A549 (cell line): ENCODE measurements at regions not wholly inside any gene's neighbourhood (a gene's known extent, or its start where the extent isn't known, plus 50 kb on each side); places are given as distances from the start of the nearest gene placed in this dataset.

Experiments
- ATAC-seq, 2 experiments: fragments of 200-7000 bp in 1 of 2; fragments of >200 bp in 1 of 2; cut with Nextera tagmentation in 1 of 2; cut with Tn5 transposase in 1 of 2; 3 replicates each; pipeline versions ENCODE4 v1.8.0 to v1.9.1; 2018 to 2020; ENCODE audit warnings: mild to moderate bottlenecking in 1 of 2, moderate library complexity in 1 of 2
- CTCF ChIA-PET: fragments of 300-600 bp; sonication (Branson Sonifier 250); formaldehyde crosslinking; extraction: SDS; loops from one replicate; lab custom pipeline; 2021; ENCODE audit warnings: antibody characterized with exemption, inconsistent platforms; lab: Yijun Ruan, JAX
- POLR2A ChIA-PET: fragments of 350-600 bp; formaldehyde crosslinking; extraction: SDS; loops from one replicate; lab custom pipeline; 2021; ENCODE audit warnings: antibody characterized with exemption, inconsistent platforms; lab: Yijun Ruan, JAX
- DNase-seq, 2 experiments: peaks; one replicate each; pipeline versions ENCODE4 v3.0.0 to v3.0.0-alpha.2; 2011 to 2016; ENCODE audit warnings: low read depth in 1 of 2, low spot score in 1 of 2
- FAIRE-seq: peaks from 2 replicates; lab custom pipeline; 2011; peaks lifted over from hg19 to GRCh38; lab: Jason Lieb, UNC
- H3K27ac ChIP-seq, 2 experiments: fragments of >200 bp; sonication (Bioruptor Twin); formaldehyde crosslinking; 3 replicates each; pipeline ENCODE4 v1.5.1; 2016 to 2017
- H3K4me1 ChIP-seq: fragments of >200 bp; sonication (Bioruptor Twin); formaldehyde crosslinking; 3 replicates; pipeline ENCODE4 v1.6.1; 2016
- H3K4me2 ChIP-seq: fragments of >200 bp; sonication (Bioruptor Twin); formaldehyde crosslinking; 3 replicates; pipeline ENCODE4 v1.6.1; 2016
- H3K4me3 ChIP-seq: fragments of >200 bp; sonication (Bioruptor Twin); formaldehyde crosslinking; 3 replicates; pipeline ENCODE4 v1.5.1; 2016
- H3K9me3 ChIP-seq: fragments of >200 bp; sonication (Bioruptor Twin); formaldehyde crosslinking; 3 replicates; pipeline ENCODE4 v1.6.1; 2016
- BHLHE40 ChIP-seq: IDR thresholded peaks from 2 replicates; pipeline ENCODE4 v1.6.1; 2012; ENCODE audit warnings: low read depth, low read length, inconsistent platforms
- CBX2 ChIP-seq: fragments of 200-600 bp; sonication (generic); IDR thresholded peaks from 2 replicates; pipeline ENCODE4 v1.6.1; 2016; ENCODE audit warnings: low read depth, mild to moderate bottlenecking, borderline replicate concordance
- CEBPB ChIP-seq, 2 experiments: fragments of >200 bp in 1 of 2; sonication (Bioruptor Twin) in 1 of 2; formaldehyde crosslinking in 1 of 2; IDR thresholded peaks; 2 replicates each; pipeline ENCODE4 v1.6.1; 2012 to 2016
- EHMT2 ChIP-seq: fragments of 200-600 bp; sonication (generic); IDR thresholded peaks from 2 replicates; pipeline ENCODE4 v1.6.1; 2016; ENCODE audit warnings: antibody characterized with exemption, low read depth, mild to moderate bottlenecking, moderate library complexity
- FOSL2 ChIP-seq, 2 experiments: fragments of 450-650 bp in 1 of 2; fragments of >200 bp in 1 of 2; sonication (Bioruptor Twin) in 1 of 2; formaldehyde crosslinking; IDR thresholded peaks; 2 replicates each; pipeline versions ENCODE4 v1.5.0 to v1.6.1; 2016 to 2020; ENCODE audit warnings: mild to moderate bottlenecking in 1 of 2, moderate library complexity in 1 of 2
- FOXS1 ChIP-seq: fragments of 250-450 bp; sonication (Bioruptor Pico); IDR thresholded peaks from 2 replicates; pipeline ENCODE4 v1.5.0; 2020; ENCODE audit warnings: mild to moderate bottlenecking, moderate library complexity
- HDAC2 ChIP-seq: fragments of 200-600 bp; sonication (generic); IDR thresholded peaks from 2 replicates; pipeline ENCODE4 v1.6.1; 2016
- HOXB5 ChIP-seq: fragments of 250-450 bp; sonication (Bioruptor Pico); IDR thresholded peaks from 2 replicates; pipeline ENCODE4 v1.5.0; 2020; ENCODE audit warnings: mild to moderate bottlenecking, moderate library complexity
- JUNB ChIP-seq: fragments of >200 bp; sonication (Bioruptor Twin); formaldehyde crosslinking; IDR thresholded peaks from 2 replicates; pipeline ENCODE4 v1.6.1; 2016
- MAFK ChIP-seq: fragments of 450-650 bp; IDR thresholded peaks from 2 replicates; pipeline ENCODE4 v1.6.1; 2014; ENCODE audit not compliant: partially characterized antibody
- MAZ ChIP-seq: fragments of 150-350 bp; IDR thresholded peaks from 2 replicates; pipeline ENCODE4 v1.6.1; 2014; ENCODE audit warnings: antibody characterized with exemption, low read depth, low read length, borderline replicate concordance
- NPAS2 ChIP-seq: fragments of 250-450 bp; sonication (Bioruptor Pico); IDR thresholded peaks from 2 replicates; pipeline ENCODE4 v1.8.0; 2022; ENCODE audit warnings: mild to moderate bottlenecking, moderate library complexity, borderline replicate concordance
- POLR2AphosphoS2 ChIP-seq: conservative IDR thresholded peaks from 2 replicates; pipeline ENCODE4 v1.6.1; 2012; ENCODE audit warnings: low read length, improper control_type of control experiment, inconsistent platforms
- RAD21 ChIP-seq, 2 experiments: fragments of >200 bp in 1 of 2; sonication (Bioruptor Twin) in 1 of 2; formaldehyde crosslinking in 1 of 2; IDR thresholded peaks in 1 of 2; conservative IDR thresholded peaks in 1 of 2; 2 replicates in 1 of 2; 3 replicates in 1 of 2; pipeline ENCODE4 v1.6.1; 2012 to 2018; ENCODE audit warnings: inconsistent platforms in 1 of 2
- RCOR1 ChIP-seq: fragments of 150-350 bp; IDR thresholded peaks from 2 replicates; pipeline ENCODE4 v1.6.1; 2014; ENCODE audit warnings: antibody characterized with exemption, low read length, low read depth
- RFX5 ChIP-seq: fragments of 450-650 bp; IDR thresholded peaks from 2 replicates; pipeline ENCODE4 v1.7.1; 2014; ENCODE audit warnings: antibody characterized with exemption, mild to moderate bottlenecking, moderate library complexity
- RNF2 ChIP-seq: fragments of 200-600 bp; sonication (generic); IDR thresholded peaks from 2 replicates; pipeline ENCODE4 v1.6.1; 2016; ENCODE audit warnings: low read depth, mild to moderate bottlenecking, antibody characterized with exemption, moderate library complexity, borderline replicate concordance
- SREBF2 ChIP-seq: fragments of 450-650 bp; IDR thresholded peaks from 2 replicates; pipeline ENCODE4 v1.6.1; 2014; ENCODE audit warnings: mild to moderate bottlenecking, moderate library complexity
- TP53 ChIP-seq: fragments of 250-450 bp; sonication (Bioruptor Pico); IDR thresholded peaks from 2 replicates; pipeline ENCODE4 v1.5.0; 2021; ENCODE audit warnings: mild to moderate bottlenecking, moderate library complexity
- ZC3H11A ChIP-seq: fragments of 450-650 bp; IDR thresholded peaks from 2 replicates; pipeline ENCODE4 v1.6.1; 2014; ENCODE audit warnings: antibody characterized with exemption, mild to moderate bottlenecking
- ZSCAN20 ChIP-seq: fragments of 250-450 bp; sonication (Bioruptor Pico); IDR thresholded peaks from 2 replicates; pipeline ENCODE4 v1.8.0; 2022; ENCODE audit warnings: mild to moderate bottlenecking, moderate library complexity
- WGBS: methylation state at CpG from one replicate; pipeline ENCODE4 v1.1.6; 2017; ENCODE audit errors: missing lambda C conversion rate; 5-methylcytosine and 5-hydroxymethylcytosine counted together
- TF ChIP-seq, protein P1 (sequence below): IDR thresholded peaks from 2 replicates; pipeline ENCODE4 v1.6.1; 2012; ENCODE audit warnings: low read depth, borderline replicate concordance
- TF ChIP-seq, protein P2 (sequence below): fragments of >200 bp; sonication (Bioruptor Twin); formaldehyde crosslinking; IDR thresholded peaks from 3 replicates; pipeline ENCODE4 v1.5.1; 2016
- TF ChIP-seq, protein P3 (sequence below): fragments of >200 bp; sonication (Bioruptor Twin); formaldehyde crosslinking; IDR thresholded peaks from 2 replicates; pipeline ENCODE4 v1.6.1; 2016
- TF ChIP-seq, protein P4 (sequence below): fragments of 450-650 bp; IDR thresholded peaks from 2 replicates; pipeline ENCODE4 v1.6.1; 2014; ENCODE audit warnings: antibody characterized with exemption
- TF ChIP-seq, protein P5 (sequence below): fragments of 150-350 bp; IDR thresholded peaks from 2 replicates; pipeline ENCODE4 v1.6.1; 2014; ENCODE audit warnings: low read depth, mild to moderate bottlenecking, low read length
- TF ChIP-seq, protein P6 (sequence below): fragments of 200-600 bp; sonication (generic); IDR thresholded peaks from 2 replicates; pipeline ENCODE4 v1.6.1; 2016; ENCODE audit warnings: antibody characterized with exemption, mild to moderate bottlenecking, moderate library complexity

DNA sequence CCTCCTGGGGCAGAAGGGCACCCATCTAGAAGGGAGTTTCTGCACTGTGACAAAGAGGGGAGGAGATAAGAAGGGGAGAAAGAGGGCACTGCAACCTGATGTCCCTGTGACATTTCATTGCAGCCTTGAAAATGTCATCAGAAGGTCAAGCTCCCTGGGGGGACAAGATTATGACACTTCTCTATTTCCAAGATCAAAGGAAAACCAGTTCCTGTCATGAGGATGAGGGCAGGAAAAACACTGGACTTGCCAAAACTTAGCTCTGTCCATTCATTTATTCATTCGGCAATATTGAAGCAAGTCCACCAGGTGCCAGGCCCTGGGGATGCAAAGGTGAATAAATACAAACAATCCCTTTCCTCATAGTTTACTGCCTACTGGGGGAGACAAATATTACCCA, 138.4 kb upstream of the CDKN3 start:
- Histone ChIP-seq H3K4me2 (no peak overlapping the region), H3K9me3 (no peaks in the 10 kb centered on the region), H3K27ac (no peak overlapping the region), H3K4me3 (no peak overlapping the region), H3K4me1 (peaks cover 10% of the 10 kb centered on the region)
- WGBS, result 68% methylated on average over 1 of the region's 1 CpG
- no peak for TF ChIP-seq CBX2
- no peak for TF ChIP-seq BHLHE40
- no peak for TF ChIP-seq ZSCAN20 (CRISPR knock-in tag)
- no peak for TF ChIP-seq HOXB5 (CRISPR knock-in tag)
- TF ChIP-seq SREBF2, result no peak
- TF ChIP-seq, protein P1, sequence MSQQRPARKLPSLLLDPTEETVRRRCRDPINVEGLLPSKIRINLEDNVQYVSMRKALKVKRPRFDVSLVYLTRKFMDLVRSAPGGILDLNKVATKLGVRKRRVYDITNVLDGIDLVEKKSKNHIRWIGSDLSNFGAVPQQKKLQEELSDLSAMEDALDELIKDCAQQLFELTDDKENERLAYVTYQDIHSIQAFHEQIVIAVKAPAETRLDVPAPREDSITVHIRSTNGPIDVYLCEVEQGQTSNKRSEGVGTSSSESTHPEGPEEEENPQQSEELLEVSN, result no peak
- no peak for TF ChIP-seq JUNB
- no peak for TF ChIP-seq TP53 (CRISPR knock-in tag)
- TF ChIP-seq, protein P2, sequence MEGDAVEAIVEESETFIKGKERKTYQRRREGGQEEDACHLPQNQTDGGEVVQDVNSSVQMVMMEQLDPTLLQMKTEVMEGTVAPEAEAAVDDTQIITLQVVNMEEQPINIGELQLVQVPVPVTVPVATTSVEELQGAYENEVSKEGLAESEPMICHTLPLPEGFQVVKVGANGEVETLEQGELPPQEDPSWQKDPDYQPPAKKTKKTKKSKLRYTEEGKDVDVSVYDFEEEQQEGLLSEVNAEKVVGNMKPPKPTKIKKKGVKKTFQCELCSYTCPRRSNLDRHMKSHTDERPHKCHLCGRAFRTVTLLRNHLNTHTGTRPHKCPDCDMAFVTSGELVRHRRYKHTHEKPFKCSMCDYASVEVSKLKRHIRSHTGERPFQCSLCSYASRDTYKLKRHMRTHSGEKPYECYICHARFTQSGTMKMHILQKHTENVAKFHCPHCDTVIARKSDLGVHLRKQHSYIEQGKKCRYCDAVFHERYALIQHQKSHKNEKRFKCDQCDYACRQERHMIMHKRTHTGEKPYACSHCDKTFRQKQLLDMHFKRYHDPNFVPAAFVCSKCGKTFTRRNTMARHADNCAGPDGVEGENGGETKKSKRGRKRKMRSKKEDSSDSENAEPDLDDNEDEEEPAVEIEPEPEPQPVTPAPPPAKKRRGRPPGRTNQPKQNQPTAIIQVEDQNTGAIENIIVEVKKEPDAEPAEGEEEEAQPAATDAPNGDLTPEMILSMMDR, result no peak
- TF ChIP-seq, protein P3, sequence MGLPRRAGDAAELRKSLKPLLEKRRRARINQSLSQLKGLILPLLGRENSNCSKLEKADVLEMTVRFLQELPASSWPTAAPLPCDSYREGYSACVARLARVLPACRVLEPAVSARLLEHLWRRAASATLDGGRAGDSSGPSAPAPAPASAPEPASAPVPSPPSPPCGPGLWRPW, result no peak
- TF ChIP-seq, protein P4, sequence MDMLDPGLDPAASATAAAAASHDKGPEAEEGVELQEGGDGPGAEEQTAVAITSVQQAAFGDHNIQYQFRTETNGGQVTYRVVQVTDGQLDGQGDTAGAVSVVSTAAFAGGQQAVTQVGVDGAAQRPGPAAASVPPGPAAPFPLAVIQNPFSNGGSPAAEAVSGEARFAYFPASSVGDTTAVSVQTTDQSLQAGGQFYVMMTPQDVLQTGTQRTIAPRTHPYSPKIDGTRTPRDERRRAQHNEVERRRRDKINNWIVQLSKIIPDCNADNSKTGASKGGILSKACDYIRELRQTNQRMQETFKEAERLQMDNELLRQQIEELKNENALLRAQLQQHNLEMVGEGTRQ, result no peak
- no peak for TF ChIP-seq ZC3H11A
- TF ChIP-seq RCOR1, result no peak
- no peak for ATAC-seq
- FAIRE-seq, result no peak
- CTCF ChIA-PET, result interaction anchor here (1.1 kb wide), 1 partner anchor 84 kb away, joined by 3 read pairs; no protein-coding TSS in a partner anchor
- no peak for DNase-seq
- POLR2A ChIA-PET, result no interaction called here

DNA sequence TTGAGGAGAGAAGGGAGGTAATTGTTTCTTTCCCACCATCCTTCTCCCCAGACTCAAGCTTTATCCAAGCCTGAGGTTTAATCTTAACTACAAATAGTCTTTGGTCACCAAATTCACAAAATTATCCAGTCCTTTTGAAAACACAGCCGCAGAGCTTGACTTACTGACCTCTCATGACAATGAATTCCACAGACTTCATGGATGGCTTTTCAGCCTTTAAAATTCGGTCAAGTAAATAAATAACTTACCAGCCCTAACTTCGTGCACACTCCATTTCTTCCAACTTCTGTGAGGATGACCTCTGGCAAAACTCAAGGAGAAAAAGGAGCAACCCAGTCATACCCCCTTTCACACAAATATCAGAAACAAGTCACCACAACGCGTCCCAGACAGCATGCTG, 137.0 kb upstream of the CDKN3 start:
- TF ChIP-seq POLR2AphosphoS2, result no peak
- no peak for TF ChIP-seq RAD21 (conservative IDR thresholded peaks at IDR 0.05 in 1 of 2, IDR thresholded peaks at IDR 0.05 in 1 of 2)
- no peak for TF ChIP-seq MAFK
- TF ChIP-seq FOSL2 (IDR thresholded peaks at IDR 0.05), result no peak
- no peak for TF ChIP-seq FOSL2 (CRISPR knock-in tag; IDR thresholded peaks at IDR 0.05)
- no peak for TF ChIP-seq FOXS1 (CRISPR knock-in tag)
- TF ChIP-seq HDAC2, result no peak
- no peak for TF ChIP-seq MAZ
- no peak for DNase-seq
- ChIA-PET POLR2A (no interaction called here), CTCF (no interaction called here)
- no peaks in the 10 kb centered on the region for H3K9me3 ChIP-seq
- H3K27ac ChIP-seq, result no peak overlapping the region
- H3K4me1 ChIP-seq, result no peaks in the 10 kb centered on the region
- H3K4me2 ChIP-seq, result no peak overlapping the region
- H3K4me3 ChIP-seq, result no peak overlapping the region
- FAIRE-seq, result no peak
- WGBS, result 70% methylated on average over 5 of the region's 5 CpGs
- no peak for ATAC-seq

DNA sequence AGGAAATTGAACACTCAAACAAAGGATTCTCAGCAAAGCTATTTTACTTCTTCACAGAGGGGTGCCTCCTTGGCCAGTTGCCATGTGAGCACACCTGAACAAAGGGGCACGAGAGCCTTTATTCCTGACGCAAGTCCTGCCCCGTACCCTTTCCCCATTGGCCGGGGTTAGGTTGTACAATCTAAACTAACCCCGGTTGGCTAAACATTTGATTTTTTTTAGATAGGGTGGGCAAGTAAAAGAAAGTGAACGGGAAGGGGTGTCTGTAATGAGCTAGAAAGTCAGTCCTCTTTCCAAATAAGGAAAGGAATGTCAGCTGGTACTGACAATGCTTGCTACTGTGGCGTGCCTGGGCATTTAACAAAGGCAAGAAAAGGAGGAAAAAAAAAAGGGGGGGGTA, 135.5 kb upstream of the CDKN3 start:
- WGBS, result 63% methylated on average over 7 of the region's 7 CpGs
- no peak for TF ChIP-seq EHMT2
- TF ChIP-seq RNF2, result no peak
- no peak for TF ChIP-seq NPAS2 (CRISPR knock-in tag)
- TF ChIP-seq, protein P5, sequence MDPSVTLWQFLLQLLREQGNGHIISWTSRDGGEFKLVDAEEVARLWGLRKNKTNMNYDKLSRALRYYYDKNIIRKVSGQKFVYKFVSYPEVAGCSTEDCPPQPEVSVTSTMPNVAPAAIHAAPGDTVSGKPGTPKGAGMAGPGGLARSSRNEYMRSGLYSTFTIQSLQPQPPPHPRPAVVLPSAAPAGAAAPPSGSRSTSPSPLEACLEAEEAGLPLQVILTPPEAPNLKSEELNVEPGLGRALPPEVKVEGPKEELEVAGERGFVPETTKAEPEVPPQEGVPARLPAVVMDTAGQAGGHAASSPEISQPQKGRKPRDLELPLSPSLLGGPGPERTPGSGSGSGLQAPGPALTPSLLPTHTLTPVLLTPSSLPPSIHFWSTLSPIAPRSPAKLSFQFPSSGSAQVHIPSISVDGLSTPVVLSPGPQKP, result no peak
- TF ChIP-seq, protein P6, sequence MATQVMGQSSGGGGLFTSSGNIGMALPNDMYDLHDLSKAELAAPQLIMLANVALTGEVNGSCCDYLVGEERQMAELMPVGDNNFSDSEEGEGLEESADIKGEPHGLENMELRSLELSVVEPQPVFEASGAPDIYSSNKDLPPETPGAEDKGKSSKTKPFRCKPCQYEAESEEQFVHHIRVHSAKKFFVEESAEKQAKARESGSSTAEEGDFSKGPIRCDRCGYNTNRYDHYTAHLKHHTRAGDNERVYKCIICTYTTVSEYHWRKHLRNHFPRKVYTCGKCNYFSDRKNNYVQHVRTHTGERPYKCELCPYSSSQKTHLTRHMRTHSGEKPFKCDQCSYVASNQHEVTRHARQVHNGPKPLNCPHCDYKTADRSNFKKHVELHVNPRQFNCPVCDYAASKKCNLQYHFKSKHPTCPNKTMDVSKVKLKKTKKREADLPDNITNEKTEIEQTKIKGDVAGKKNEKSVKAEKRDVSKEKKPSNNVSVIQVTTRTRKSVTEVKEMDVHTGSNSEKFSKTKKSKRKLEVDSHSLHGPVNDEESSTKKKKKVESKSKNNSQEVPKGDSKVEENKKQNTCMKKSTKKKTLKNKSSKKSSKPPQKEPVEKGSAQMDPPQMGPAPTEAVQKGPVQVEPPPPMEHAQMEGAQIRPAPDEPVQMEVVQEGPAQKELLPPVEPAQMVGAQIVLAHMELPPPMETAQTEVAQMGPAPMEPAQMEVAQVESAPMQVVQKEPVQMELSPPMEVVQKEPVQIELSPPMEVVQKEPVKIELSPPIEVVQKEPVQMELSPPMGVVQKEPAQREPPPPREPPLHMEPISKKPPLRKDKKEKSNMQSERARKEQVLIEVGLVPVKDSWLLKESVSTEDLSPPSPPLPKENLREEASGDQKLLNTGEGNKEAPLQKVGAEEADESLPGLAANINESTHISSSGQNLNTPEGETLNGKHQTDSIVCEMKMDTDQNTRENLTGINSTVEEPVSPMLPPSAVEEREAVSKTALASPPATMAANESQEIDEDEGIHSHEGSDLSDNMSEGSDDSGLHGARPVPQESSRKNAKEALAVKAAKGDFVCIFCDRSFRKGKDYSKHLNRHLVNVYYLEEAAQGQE, result no peak
- TF ChIP-seq RCOR1, result no peak
- TF ChIP-seq, protein P3, result no peak
- TF ChIP-seq TP53 (CRISPR knock-in tag), result no peak
- TF ChIP-seq RFX5, result no peak
- no peak for TF ChIP-seq CEBPB (IDR thresholded peaks at IDR 0.05)

More for the DNA sequence above, 135.5 kb upstream of the CDKN3 start:
- no peak overlapping the region for H3K27ac ChIP-seq
- no peaks in the 10 kb centered on the region for H3K4me1 ChIP-seq
- FAIRE-seq (no peak), ATAC-seq (no peak), DNase-seq (no peak)
- no peak overlapping the region for H3K4me3 ChIP-seq
- H3K4me2 ChIP-seq, result no peak overlapping the region
- H3K9me3 ChIP-seq, result no peaks in the 10 kb centered on the region
- CTCF ChIA-PET, result no interaction called here
- POLR2A ChIA-PET, result no interaction called here
